ENCODE measurements at regions not wholly inside any gene's neighbourhood (a gene's known extent, or its start where the extent isn't known, plus 50 kb on each side); places are given as distances from the start of the nearest gene placed in this dataset.
A peak's percentile ranks its signal among the peaks of the same experiment; 100 is the strongest.

DNA sequence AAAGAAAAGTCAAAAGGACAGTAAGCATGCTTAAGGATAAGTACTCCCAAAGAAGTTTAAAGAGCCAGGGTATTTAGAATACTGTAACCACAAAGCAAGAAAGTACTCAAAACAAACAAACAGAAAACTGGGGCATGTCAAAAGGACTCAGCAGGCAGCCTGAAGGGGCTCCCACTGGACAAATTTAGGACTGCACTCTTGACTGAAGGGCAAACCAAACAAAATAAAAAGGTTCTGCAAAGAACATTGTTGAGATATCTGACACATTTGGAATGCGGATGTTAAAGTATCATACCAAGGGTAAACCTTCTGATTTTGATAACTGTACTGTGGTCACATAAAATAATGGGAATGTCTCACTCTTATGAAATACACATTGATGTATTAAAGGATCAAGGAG is 157.4 kb downstream of the TNFSF13B start:
- Histone ChIP-seq H3K27ac (ENCODE audit: low read depth in 1 of 3, low read length in 2 of 3) (no peak overlapping the region), H3K36me3 (ENCODE audit: control insufficient read depth in 3 of 3, insufficient read depth in 2 of 3, low read depth in 1 of 3, low read length in 3 of 3) (no peaks in the 10 kb centered on the region), H3K27me3 (ENCODE audit: control insufficient read depth in 3 of 3, insufficient read depth in 3 of 3, low read length in 3 of 3) (no peaks in the 10 kb centered on the region), H3K9me3 (ENCODE audit: control insufficient read depth in 2 of 2, insufficient read depth in 1 of 2, low read depth in 1 of 2, low read length in 1 of 2) (no peaks in the 10 kb centered on the region), H3K4me1 (ENCODE audit: control insufficient read depth in 3 of 3, insufficient read depth in 2 of 3, low read depth in 1 of 3, low read length in 2 of 3) (no peaks in the 10 kb centered on the region), H3K4me3 (ENCODE audit: low read depth in 1 of 3, low read length in 3 of 3) (no peak overlapping the region)
- WGBS, 3 donors, result 87 to 97% (median 92%) methylated on average over 1 of the region's 1 CpG
- DNase-seq, result no peak
- FAIRE-seq, result no peak

DNA sequence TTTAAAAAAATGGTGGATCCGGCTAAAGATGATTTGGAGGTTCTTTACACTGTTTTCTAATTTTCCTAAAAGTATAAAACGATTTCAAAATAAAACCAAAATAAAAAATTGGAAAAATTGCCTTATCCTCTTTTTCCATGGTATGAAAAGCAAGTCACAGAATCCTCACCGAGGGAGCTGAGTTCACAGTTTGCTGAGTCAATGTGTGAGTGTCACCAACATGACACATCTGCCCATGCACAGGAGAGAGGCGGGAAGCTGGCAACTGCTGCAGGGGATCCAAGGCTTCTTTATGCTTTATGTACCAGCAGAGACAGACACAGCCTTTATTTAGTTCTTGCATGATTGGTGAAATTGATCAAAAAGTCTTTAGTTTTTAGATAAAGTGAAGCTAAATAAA is 157.8 kb downstream of the TNFSF13B start:
- FAIRE-seq, result no peak
- WGBS, 3 donors, result 65 to 77% (median 72%) methylated on average over 4 of the region's 4 CpGs

DNA sequence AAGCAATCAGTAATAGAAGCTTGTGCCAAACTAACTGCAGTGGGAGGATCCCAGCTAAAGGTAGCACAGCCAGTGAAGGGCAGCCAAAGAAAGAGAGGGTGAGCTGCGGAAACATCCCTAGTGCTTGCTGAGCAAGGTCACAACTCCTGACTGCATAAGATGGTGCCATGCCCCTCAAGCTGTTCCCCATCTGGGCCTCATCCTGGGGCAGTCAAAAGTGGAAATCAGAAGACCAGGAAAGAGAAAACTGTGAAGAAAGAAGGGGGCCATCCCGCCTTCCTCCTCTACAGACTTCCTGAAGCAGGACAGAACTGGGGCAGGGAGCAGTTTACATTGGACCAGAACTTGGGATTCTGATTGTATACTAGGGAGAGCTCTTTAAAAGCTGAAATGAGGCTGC is 159.2 kb downstream of the TNFSF13B start:
- Histone ChIP-seq H3K4me3 (ENCODE audit: low read depth in 1 of 3, low read length in 3 of 3) (no peak overlapping the region), H3K9me3 (ENCODE audit: control insufficient read depth in 2 of 2, insufficient read depth in 1 of 2, low read depth in 1 of 2, low read length in 1 of 2) (no peaks in the 10 kb centered on the region), H3K4me1 (ENCODE audit: control insufficient read depth in 3 of 3, insufficient read depth in 2 of 3, low read depth in 1 of 3, low read length in 2 of 3) (no peaks in the 10 kb centered on the region), H3K27ac (ENCODE audit: low read depth in 1 of 3, low read length in 2 of 3) (no peak overlapping the region), H3K36me3 (ENCODE audit: control insufficient read depth in 3 of 3, insufficient read depth in 2 of 3, low read depth in 1 of 3, low read length in 3 of 3) (no peaks in the 10 kb centered on the region), H3K27me3 (ENCODE audit: control insufficient read depth in 3 of 3, insufficient read depth in 3 of 3, low read length in 3 of 3) (no peaks in the 10 kb centered on the region)
- DNase-seq (no peak), FAIRE-seq (no peak)
- WGBS, 3 donors, result 88 to 93% (median 88%) methylated on average over 2 of the region's 2 CpGs

More for the DNA sequence above, 157.8 kb downstream of the TNFSF13B start:
- H3K4me1 ChIP-seq (ENCODE audit: control insufficient read depth in 3 of 3, insufficient read depth in 2 of 3, low read depth in 1 of 3, low read length in 2 of 3), result no peaks in the 10 kb centered on the region
- no peak overlapping the region for H3K4me3 ChIP-seq (ENCODE audit: low read depth in 1 of 3, low read length in 3 of 3)
- no peak for DNase-seq
- H3K27ac ChIP-seq (ENCODE audit: low read depth in 1 of 3, low read length in 2 of 3), result no peak overlapping the region
- H3K27me3 ChIP-seq (ENCODE audit: control insufficient read depth in 3 of 3, insufficient read depth in 3 of 3, low read length in 3 of 3), result no peaks in the 10 kb centered on the region
- H3K36me3 ChIP-seq (ENCODE audit: control insufficient read depth in 3 of 3, insufficient read depth in 2 of 3, low read depth in 1 of 3, low read length in 3 of 3), result no peaks in the 10 kb centered on the region
- no peaks in the 10 kb centered on the region for H3K9me3 ChIP-seq (ENCODE audit: control insufficient read depth in 2 of 2, insufficient read depth in 1 of 2, low read depth in 1 of 2, low read length in 1 of 2)

DNA sequence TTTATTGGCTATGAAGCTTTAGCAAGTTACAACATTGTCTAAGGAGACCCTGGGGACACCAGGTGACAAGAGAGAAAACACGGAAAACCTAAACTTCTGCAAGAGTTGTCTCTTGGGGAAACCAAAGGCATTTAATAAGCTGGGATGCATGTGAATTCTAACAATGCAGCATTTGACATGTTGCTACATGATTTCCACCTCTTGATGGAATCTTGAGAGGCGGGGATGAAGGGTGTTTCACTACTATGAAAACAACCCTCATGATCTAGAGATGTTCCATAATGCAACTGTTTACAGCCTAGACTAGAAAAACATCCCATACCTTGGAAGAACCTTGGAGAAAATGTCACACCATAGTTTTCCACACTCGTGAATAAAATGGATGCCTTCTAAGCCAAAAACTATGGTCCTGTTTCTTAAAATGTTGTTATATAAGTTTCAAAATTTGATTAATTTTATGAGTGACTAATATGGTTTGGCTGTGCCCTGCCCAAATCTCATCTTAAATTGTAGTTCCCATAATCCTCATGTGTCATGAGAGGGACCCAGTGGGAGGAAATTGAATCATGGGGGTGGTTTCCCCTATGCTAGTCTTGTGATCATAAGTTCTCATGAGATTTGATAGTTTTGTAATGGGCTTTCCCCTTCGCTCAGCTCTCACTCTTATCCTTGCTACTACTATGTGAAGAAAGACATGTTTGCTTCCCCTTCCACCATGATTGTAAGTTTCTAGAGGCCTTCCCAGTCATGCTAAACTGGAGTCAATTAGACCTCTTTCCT is 164.6 kb downstream of the TNFSF13B start:
- no peaks in the 10 kb centered on the region for H3K4me1 ChIP-seq (ENCODE audit: control insufficient read depth in 3 of 3, insufficient read depth in 2 of 3, low read depth in 1 of 3, low read length in 2 of 3)
- no peaks in the 10 kb centered on the region for H3K27me3 ChIP-seq (ENCODE audit: control insufficient read depth in 3 of 3, insufficient read depth in 3 of 3, low read length in 3 of 3)
- no peaks in the 10 kb centered on the region for H3K9me3 ChIP-seq (ENCODE audit: control insufficient read depth in 2 of 2, insufficient read depth in 1 of 2, low read depth in 1 of 2, low read length in 1 of 2)
- 82 to 93% (median 87%) methylated on average over 4 of the region's 4 CpGs for WGBS, 3 donors
- DNase-seq (no peak), FAIRE-seq (no peak)
- H3K36me3 ChIP-seq (ENCODE audit: control insufficient read depth in 3 of 3, insufficient read depth in 2 of 3, low read depth in 1 of 3, low read length in 3 of 3), result no peaks in the 10 kb centered on the region
- H3K4me3 ChIP-seq (ENCODE audit: low read depth in 1 of 3, low read length in 3 of 3), result no peak overlapping the region
- H3K27ac ChIP-seq (ENCODE audit: low read depth in 1 of 3, low read length in 2 of 3), result no peak overlapping the region

DNA sequence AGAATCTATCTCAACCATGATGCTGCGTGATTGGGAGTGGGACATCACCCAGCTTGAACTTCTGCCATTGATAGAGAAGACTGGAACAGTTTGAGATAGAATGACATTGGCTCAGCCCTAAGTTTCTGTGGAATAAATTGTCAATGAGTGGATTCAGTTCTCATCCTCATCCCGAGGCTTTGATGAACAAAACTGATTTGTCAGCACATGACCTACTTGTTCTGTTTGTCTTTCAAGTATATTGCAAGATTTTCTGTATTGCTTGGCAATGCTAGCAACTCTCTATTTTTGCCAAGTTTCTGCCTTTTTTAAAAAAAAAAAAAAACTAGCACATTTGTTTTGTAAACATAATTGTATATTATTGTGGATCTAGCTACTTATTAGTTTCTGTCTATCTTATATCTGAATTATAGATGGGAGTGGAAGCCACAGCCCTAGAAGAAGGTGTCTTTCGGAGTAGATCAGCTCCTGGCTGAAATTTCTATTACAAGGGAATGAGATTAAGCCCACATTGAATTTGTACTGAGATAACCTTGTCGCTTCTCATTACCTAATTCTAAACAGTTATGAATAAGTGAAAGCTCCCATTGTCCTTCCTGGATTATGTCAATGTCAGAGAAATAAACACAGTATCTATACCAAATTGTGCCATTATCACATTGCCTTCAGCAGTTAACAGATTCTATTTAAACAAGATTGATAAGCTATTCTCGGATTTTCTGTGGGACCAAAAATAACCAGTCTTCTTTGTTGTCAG is 166.1 kb downstream of the TNFSF13B start:
- Histone ChIP-seq H3K4me1 (ENCODE audit: control insufficient read depth in 3 of 3, insufficient read depth in 2 of 3, low read depth in 1 of 3, low read length in 2 of 3) (no peaks in the 10 kb centered on the region), H3K9me3 (ENCODE audit: control insufficient read depth in 2 of 2, insufficient read depth in 1 of 2, low read depth in 1 of 2, low read length in 1 of 2) (no peaks in the 10 kb centered on the region), H3K27me3 (ENCODE audit: control insufficient read depth in 3 of 3, insufficient read depth in 3 of 3, low read length in 3 of 3) (no peaks in the 10 kb centered on the region), H3K27ac (ENCODE audit: low read depth in 1 of 3, low read length in 2 of 3) (no peak overlapping the region), H3K36me3 (ENCODE audit: control insufficient read depth in 3 of 3, insufficient read depth in 2 of 3, low read depth in 1 of 3, low read length in 3 of 3) (no peaks in the 10 kb centered on the region), H3K4me3 (ENCODE audit: low read depth in 1 of 3, low read length in 3 of 3) (no peak overlapping the region)
- DNase-seq (no peak), FAIRE-seq (no peak)
- 62 to 64% (median 62%) methylated on average over 5 of the region's 5 CpGs for WGBS, 3 donors

DNA sequence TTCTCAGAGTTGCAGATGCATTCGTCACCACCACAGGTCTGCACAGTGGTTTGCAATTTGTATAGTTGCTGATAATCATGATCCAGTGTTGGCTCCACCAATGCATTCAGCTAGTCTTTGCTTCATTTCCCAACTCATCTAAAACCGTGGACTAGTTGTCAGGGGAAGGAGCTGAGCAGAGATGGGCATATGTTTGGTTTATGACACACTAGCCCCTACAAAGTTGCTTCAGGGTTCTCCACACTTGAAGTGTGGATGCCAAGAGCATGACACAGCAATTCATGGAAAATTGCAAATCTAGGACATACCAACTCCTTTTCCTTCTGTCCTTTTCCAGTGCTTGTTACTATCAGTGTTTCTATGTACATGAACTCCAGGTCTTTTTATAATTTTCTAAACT is 168.0 kb downstream of the TNFSF13B start:
- no peak for FAIRE-seq
- WGBS, 3 donors, result 31 to 82% (median 46%) methylated on average over 2 of the region's 2 CpGs

DNA sequence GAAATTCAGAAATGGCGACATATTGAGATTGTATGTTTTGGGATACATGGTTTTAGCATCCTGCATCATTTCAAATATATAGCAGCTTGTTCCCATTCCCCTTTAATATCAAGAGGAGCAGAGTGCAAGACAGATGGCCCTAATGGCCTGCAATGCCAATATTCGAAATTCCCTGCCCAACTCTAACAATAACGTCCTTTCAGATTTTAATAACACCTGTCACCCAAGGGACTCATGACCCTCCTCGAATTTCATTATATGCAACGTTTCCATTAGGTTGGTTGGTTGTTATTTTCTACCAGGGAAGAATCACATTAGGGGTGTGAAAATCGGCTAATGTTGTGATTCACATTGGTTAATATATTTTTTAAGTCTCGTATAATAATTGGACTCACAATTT is 170.0 kb downstream of the TNFSF13B start:
- DNase-seq, result no peak
- H3K4me1 ChIP-seq (ENCODE audit: control insufficient read depth in 3 of 3, insufficient read depth in 2 of 3, low read depth in 1 of 3, low read length in 2 of 3), result no peaks in the 10 kb centered on the region
- H3K27me3 ChIP-seq (ENCODE audit: control insufficient read depth in 3 of 3, insufficient read depth in 3 of 3, low read length in 3 of 3), result no peaks in the 10 kb centered on the region
- H3K9me3 ChIP-seq (ENCODE audit: control insufficient read depth in 2 of 2, insufficient read depth in 1 of 2, low read depth in 1 of 2, low read length in 1 of 2), result no peaks in the 10 kb centered on the region
- no peak overlapping the region for H3K27ac ChIP-seq (ENCODE audit: low read depth in 1 of 3, low read length in 2 of 3)
- no peaks in the 10 kb centered on the region for H3K36me3 ChIP-seq (ENCODE audit: control insufficient read depth in 3 of 3, insufficient read depth in 2 of 3, low read depth in 1 of 3, low read length in 3 of 3)
- no peak overlapping the region for H3K4me3 ChIP-seq (ENCODE audit: low read depth in 1 of 3, low read length in 3 of 3)
- FAIRE-seq, result no peak
- WGBS, 3 donors, result 75 to 80% (median 79%) methylated on average over 7 of the region's 7 CpGs

More for the DNA sequence above, 168.0 kb downstream of the TNFSF13B start:
- DNase-seq, result no peak
- Histone ChIP-seq H3K36me3 (ENCODE audit: control insufficient read depth in 3 of 3, insufficient read depth in 2 of 3, low read depth in 1 of 3, low read length in 3 of 3) (no peaks in the 10 kb centered on the region), H3K27me3 (ENCODE audit: control insufficient read depth in 3 of 3, insufficient read depth in 3 of 3, low read length in 3 of 3) (no peaks in the 10 kb centered on the region), H3K9me3 (ENCODE audit: control insufficient read depth in 2 of 2, insufficient read depth in 1 of 2, low read depth in 1 of 2, low read length in 1 of 2) (no peaks in the 10 kb centered on the region), H3K4me3 (ENCODE audit: low read depth in 1 of 3, low read length in 3 of 3) (no peak overlapping the region), H3K27ac (ENCODE audit: low read depth in 1 of 3, low read length in 2 of 3) (no peak overlapping the region), H3K4me1 (ENCODE audit: control insufficient read depth in 3 of 3, insufficient read depth in 2 of 3, low read depth in 1 of 3, low read length in 2 of 3) (no peaks in the 10 kb centered on the region)

DNA sequence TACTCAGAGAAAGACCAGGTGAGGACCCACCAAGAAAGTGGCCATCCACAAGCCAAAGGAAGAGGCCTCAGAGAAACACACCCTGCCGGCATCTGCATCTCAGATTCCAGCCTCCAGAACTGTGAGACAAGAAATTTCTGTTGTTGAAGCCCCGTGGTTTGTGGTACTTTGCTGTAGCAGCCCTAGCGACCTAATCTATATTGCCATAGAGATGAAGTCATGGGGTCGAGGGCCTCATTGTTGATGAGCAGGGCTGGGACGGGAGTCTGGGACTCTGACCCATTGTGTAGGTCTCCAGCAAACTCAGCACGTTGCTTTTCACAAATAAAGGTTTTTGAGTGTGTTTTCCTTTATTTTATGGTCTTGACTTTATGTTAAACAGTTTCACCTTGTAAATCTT is 174.9 kb downstream of the TNFSF13B start:
- Histone ChIP-seq H3K27ac (ENCODE audit: low read depth in 1 of 3, low read length in 2 of 3) (no peak overlapping the region), H3K36me3 (ENCODE audit: control insufficient read depth in 3 of 3, insufficient read depth in 2 of 3, low read depth in 1 of 3, low read length in 3 of 3) (no peaks in the 10 kb centered on the region), H3K27me3 (ENCODE audit: control insufficient read depth in 3 of 3, insufficient read depth in 3 of 3, low read length in 3 of 3) (no peaks in the 10 kb centered on the region), H3K9me3 (ENCODE audit: control insufficient read depth in 2 of 2, insufficient read depth in 1 of 2, low read depth in 1 of 2, low read length in 1 of 2) (no peaks in the 10 kb centered on the region), H3K4me3 (ENCODE audit: low read depth in 1 of 3, low read length in 3 of 3) (no peak overlapping the region), H3K4me1 (ENCODE audit: control insufficient read depth in 3 of 3, insufficient read depth in 2 of 3, low read depth in 1 of 3, low read length in 2 of 3) (no peaks in the 10 kb centered on the region)
- FAIRE-seq, result no peak
- WGBS, 3 donors, result 26 to 51% (median 26%) methylated on average over 6 of the region's 6 CpGs
- DNase-seq, result peak in 1 of 2 donors; percentile 87

All from small intestine (tissue), 7 donors.